ENCODE measurements at regions not wholly inside any gene's neighbourhood (a gene's known extent, or its start where the extent isn't known, plus 50 kb on each side); places are given as distances from the start of the nearest gene placed in this dataset.

DNA sequence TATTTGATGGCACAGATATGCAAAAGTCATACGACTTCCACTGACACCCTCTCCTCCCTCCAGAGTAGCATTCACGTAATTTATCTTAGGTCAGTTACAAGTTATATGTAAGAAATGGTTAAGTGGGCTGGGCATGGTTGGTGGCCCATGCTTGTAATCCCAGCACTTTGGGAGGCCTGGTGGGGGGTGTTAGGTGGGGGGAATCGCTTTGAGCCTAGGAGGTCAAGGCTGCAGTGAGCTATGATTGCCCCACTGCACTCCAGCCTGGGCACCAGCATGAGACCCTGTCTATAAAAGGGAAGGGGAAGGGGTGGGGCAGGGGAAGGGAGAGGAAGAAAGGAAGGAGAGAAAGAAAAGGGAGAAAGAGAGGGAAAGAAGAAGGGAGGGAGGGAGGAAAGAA, 202.8 kb downstream of the AUH start:
- no peak for DNase-seq (ENCODE audit: low read depth)
- no peak overlapping the region for H3K4me3 ChIP-seq (ENCODE audit: low read depth, low read length)
- TF ChIP-seq, protein P1, sequence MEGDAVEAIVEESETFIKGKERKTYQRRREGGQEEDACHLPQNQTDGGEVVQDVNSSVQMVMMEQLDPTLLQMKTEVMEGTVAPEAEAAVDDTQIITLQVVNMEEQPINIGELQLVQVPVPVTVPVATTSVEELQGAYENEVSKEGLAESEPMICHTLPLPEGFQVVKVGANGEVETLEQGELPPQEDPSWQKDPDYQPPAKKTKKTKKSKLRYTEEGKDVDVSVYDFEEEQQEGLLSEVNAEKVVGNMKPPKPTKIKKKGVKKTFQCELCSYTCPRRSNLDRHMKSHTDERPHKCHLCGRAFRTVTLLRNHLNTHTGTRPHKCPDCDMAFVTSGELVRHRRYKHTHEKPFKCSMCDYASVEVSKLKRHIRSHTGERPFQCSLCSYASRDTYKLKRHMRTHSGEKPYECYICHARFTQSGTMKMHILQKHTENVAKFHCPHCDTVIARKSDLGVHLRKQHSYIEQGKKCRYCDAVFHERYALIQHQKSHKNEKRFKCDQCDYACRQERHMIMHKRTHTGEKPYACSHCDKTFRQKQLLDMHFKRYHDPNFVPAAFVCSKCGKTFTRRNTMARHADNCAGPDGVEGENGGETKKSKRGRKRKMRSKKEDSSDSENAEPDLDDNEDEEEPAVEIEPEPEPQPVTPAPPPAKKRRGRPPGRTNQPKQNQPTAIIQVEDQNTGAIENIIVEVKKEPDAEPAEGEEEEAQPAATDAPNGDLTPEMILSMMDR (IDR thresholded peaks at IDR 0.05; ENCODE audit: insufficient read depth, low read depth, low read length): no peak

- TF ChIP-seq, protein P1 (IDR thresholded peaks at IDR 0.05; ENCODE audit: insufficient read depth, low read depth, low read length): no peak
- no peak for DNase-seq (ENCODE audit: low read depth)
- H3K4me3 ChIP-seq (ENCODE audit: low read depth, low read length): no peak overlapping the region
Observed at GRCh38 chr9:91159664-91160121, 202.0 kb downstream of the AUH start.

- DNase-seq (ENCODE audit: low read depth): no peak
- TF ChIP-seq, protein P1 (IDR thresholded peaks at IDR 0.05; ENCODE audit: insufficient read depth, low read depth, low read length): no peak
- no peak overlapping the region for H3K4me3 ChIP-seq (ENCODE audit: low read depth, low read length)
Observed at GRCh38 chr9:91160181-91160580, 201.5 kb downstream of the AUH start.

DNA sequence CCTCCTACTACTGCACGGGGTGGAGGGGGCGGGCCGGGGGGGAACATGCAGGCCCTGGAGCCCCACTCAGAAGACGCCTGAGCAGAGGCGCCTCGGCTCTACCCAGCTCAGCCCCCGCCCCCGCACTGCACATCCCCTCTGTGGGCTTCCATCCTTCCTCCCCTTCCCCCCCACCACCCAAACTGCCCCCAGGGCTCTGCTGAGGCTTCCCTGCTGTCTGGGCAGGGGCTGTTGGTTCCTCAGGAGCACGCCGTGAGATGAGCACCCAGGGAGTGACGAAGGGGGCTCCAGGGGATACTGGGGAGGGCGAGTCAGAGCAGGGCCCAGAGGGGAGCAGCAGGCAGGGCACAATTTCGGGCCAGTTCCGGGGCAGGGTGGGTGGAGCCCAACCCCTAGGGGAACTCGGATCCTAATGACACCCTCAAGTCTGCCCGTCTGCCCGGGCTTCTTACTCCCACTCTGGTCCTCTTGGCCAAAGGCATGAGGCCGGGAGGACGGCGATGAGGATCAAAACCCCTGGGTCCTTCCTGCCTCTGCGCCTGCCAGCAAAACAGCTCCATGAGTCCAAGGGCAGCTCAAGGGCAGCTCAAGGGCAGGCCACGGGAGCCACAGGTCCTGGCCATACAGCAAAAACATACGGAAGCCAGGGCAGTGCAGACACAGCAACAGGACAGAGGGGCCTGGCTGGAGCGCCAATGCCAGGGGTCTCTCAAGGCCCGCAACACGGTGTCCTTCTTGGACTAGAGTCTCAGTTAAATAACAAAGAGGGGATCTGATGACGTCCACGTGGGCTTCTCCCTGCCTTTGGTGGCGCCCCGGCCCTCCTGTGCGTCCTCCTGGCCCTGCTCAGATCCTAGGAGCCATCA, 200.9 kb downstream of the AUH start:
- H3K4me3 ChIP-seq (ENCODE audit: low read depth, low read length): no peak overlapping the region
- no peak for DNase-seq (ENCODE audit: low read depth)
- TF ChIP-seq, protein P1 (IDR thresholded peaks at IDR 0.05; ENCODE audit: insufficient read depth, low read depth, low read length): no peak

GRCh38 chr9:91161465-91162300, 200.0 kb downstream of the AUH start:
- TF ChIP-seq, protein P1 (IDR thresholded peaks at IDR 0.05; ENCODE audit: insufficient read depth, low read depth, low read length): no peak
- H3K4me3 ChIP-seq (ENCODE audit: low read depth, low read length): no peak overlapping the region
- DNase-seq (ENCODE audit: low read depth): no peak

- no peak for DNase-seq (ENCODE audit: low read depth)
- TF ChIP-seq, protein P1 (IDR thresholded peaks at IDR 0.05; ENCODE audit: insufficient read depth, low read depth, low read length): no peak
Observed at GRCh38 chr9:91162311-91162710, 199.4 kb downstream of the AUH start.

More at GRCh38 chr9:91162311-91162710, 199.4 kb downstream of the AUH start:
- no peak overlapping the region for H3K4me3 ChIP-seq (ENCODE audit: low read depth, low read length)

Measured in fibroblast of villous mesenchyme (primary cell).